Activated CD4-positive, alpha-beta T cell treated with anti-CD3 and anti-CD28 coated beads, Interleukin-10, Interleukin-2, amounts not matched to agents 100 ng/mL and 50 ng/mL, durations not matched to agents 16 hours and 8 hours (primary cell): ENCODE measurements at regions not wholly inside any gene's neighbourhood (a gene's known extent, or its start where the extent isn't known, plus 50 kb on each side); places are given as distances from the start of the nearest gene placed in this dataset.

Experiments used
- DNase-seq: peaks from one replicate; pipeline ENCODE4 v3.0.0-alpha.2; 2020

DNA sequence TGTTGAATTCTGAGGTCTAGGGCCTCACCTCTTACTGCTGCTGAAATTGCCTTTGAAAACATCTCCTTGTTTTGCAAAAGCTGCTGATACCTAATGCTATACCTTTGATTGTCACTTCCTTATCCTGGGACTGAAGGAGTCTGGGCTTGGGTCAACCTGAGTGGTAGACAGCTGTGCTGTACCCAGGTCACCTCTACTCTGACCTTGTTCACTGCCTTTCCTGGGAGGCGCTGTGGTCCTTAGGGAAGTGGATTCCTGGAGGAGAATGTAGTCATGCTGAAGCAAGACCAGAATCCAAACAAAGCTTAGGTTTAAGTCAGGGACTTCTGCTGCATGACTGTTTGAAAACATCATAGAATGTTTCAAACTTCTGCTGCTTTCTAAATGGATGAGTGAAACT is 191.4 kb downstream of the SNAPC1 start:
- DNase-seq: no peak

DNA sequence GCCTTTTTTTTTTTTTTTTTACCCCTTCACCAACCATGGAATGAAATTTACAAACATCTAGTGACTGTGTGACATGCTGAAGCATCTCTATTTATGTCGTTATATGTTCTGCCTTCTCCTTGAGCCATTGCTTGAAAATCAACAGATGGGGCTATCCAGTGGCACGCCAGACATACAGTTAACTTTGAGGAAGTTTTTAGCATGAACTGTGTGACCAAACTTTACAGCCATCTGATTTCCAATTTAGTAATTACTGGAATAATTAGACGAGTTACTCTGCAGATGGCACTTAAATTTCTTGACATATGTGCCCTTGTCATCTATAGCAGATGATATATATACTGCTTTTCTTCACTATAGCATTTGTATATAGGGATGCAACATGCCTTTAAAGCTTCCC is 192.1 kb downstream of the SNAPC1 start:
- DNase-seq: no peak

DNA sequence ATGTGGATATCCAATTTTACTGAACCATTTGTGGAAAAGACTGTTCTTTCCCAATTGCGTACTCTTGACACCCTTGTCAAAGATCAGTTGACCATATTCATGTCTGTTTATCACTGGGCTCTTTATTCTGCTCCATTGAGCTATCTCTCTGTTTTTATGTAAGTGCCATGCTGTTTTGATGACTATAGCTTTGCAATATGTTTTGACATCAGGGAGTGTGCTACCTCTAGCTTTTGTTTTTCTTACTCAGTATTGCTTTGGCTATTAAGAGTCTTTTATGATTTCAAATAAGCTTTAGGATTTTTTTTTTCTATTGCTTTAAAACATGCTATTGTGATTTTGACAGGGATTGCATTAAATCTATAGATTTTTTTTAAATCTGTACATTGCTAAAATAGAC is 194.3 kb downstream of the SNAPC1 start:
- DNase-seq: no peak

DNA sequence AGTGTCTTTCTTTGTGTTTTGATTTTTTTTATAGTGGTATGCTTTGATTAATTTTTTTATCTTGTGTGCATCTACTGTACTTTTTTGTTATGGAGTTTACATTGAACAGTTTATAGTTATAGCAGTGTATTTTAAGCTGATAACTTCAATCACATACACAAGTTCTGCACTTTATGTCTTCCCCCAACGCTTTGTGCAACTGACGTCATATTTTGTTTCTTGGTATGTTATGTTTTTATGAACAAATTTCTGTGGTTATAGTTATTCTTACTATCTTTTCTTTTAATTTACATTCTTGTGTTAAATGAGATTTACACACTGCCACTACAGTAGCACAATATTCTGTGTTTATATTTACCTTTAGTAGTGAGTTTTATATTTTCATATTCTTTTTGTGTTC is 197.1 kb downstream of the SNAPC1 start:
- DNase-seq: no peak

DNA sequence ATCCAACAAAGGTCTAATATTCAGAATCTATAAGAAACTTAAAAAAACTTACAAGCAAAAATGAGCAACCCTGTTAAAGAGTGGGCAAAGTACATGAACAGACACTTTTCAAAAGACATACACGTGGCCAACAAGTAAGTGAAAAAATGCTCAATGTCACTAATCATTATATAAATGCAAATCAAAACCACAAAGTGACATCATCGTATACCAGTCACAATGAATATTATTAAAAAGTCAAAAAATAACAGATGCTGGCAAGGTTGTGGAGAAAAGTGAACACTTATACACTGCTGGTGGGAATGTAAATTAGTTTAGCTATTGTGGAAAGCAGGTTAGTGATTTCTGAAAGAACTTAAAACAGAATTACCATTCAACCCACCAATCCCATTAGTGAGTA is 199.1 kb downstream of the SNAPC1 start:
- no peak for DNase-seq

DNA sequence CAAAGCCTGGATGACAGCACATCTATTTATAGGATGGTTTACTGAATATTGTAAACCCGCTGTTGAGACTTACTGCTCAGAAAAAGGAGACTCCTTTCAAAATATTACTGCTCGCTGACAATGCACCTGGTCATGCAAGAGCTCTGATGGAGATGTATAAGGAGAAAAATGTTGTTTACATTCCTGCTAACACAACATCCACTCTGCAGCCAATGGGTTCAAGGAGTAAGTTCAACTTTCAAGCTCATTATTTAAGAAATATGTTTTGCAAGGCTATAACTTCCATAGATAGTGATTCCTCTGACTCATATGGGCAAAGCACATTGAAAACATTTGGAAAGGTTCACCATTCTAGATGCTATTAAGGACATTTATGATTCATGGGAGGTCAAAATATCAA is 201.7 kb downstream of the SNAPC1 start:
- DNase-seq: no peak

DNA sequence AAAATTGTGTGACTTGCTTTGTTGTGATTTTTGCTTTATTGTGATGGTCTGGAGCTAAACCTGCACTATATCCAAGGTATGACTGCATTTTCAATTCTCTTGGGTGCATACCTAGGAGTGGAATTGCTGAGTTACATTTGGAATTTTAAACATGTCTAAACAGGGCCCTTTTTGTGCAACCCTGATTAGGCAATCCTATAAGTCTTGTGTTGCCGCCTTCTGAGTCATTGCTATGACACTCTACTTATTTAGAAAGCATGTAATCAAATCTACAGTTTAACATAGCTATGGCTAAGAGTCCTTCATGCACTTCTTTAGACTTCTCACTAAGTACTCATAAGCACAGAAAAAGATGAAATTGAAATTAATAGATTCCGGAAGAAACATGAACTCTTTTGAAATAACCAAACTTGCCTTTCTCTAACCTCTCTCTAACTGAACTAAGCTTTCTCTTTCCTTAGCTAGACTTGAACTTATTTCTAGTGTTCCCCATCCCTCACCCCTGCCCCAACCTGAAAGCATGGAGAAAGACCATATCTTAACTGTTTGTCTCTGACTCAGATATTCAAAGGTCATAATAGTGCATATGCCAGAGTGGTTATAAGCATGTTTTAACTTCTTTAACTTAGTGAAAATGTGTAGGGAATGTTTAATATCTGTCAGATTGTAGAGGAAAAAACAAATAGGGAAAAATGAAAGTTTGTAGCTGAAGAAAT is 203.0 kb downstream of the SNAPC1 start:
- no peak for DNase-seq

DNA sequence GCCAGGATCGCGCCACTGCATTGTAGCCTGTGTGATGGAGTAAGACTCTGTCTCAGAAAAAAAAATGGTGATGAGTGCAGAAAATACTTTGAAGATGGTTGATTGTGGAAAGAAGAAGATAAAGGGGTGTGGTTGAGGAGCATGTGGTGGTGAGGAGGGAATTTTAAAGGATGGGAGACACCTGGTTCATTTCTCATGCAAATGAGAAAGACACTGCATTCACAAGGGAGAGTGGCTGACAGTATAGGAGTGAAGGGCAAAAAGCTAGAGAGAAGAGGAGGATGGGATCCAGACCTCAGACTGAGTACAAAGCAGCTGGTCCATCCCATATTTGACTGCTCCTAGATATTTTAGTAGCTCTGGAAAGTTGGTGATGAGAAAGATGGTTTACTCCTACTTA is 206.0 kb downstream of the SNAPC1 start:
- DNase-seq: no peak

DNA sequence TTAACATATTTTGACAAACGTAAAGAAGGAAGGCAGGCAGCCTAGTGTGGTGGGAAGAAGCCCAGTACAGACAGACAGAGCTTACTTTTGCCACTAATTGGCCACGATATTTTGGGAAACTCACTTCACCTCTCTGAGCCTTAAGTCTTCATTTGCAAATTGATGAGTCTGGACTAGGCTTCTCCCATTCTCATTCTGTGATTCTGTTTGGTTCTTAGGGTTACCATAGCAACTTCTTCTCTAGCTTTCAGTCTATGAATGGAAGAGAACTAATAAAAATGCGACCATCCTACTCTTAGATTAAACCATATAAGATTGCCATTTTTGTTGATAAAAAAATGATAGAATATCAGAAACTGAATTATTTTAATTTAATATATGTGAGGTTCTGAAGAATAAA is 210.5 kb downstream of the SNAPC1 start:
- no peak for DNase-seq

DNA sequence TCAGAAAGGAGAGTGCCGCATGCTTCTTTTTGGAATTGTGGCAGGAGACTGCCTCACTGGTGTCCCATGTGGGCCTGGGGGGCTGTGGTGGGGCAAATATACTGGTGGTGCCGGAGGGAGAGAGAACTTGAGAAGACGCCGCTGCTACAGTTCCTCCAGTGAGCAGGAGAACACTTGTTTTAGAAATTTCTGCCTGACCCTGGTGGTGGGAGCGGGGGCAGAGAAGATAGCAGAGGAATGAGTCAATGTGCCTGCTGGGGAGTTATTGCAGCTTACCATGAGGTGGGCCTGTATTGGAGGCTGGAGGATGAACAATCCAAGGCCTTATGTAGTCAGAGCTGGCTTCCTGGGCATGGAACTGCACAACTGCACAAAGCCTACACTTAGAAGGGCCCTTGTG is 211.8 kb downstream of the SNAPC1 start:
- DNase-seq: no peak

DNA sequence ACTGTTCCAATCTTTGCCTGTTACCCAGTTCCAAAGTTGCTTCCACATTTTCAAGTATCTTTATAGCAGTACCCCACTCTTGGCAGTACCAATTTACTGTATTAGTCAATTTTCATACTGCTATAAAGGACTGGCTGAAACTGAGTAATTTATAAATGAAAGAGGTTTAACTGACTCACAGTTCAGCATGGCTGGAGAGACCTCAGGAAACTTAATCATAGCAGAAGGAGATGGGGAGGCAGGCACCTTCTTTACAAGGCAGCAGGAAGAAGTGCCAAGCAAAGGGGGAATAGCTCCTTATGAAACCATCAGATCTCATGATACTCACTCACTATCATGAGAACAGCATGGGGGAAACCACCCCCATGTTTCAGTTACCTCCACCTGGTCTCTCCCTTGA is 215.0 kb downstream of the SNAPC1 start:
- no peak for DNase-seq

DNA sequence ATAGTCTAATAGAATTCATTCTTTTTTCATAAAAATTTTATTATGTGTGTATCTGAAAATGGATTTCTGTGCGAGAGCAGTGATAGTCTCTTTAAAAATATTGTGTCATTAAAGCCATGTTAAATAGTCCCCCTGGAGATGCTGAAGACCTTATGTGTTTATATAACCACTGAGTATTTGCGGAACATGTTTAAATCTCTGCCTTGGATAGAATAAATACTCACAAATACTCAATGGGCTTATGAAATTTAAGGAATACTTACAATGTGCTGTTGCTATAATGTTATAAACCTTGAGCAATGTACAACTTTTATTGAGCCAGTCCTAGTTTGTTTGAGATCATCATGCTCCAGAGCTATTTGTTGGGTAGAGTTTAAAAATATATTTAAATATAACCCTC is 226.0 kb downstream of the SNAPC1 start:
- DNase-seq: no peak

DNA sequence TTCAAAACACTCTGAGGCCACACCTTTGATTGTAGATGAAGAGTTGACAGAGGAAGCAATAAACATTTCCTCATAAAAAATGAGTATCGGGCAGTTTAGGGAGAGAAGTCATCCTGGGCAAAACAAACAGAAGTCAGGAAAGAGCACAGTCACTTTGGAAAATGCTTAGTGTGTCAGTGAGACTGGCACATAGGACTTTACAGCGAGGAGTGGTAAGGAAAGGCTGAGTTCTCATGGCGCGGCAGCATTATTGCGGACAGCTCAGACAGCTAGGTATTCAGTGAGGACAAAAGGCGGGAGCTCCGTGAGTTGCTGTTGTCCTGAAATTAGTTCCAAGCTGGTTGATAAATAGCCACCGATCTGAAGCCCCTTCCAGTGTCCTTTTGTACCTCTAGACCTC is 229.9 kb downstream of the SNAPC1 start:
- DNase-seq: no peak

DNA sequence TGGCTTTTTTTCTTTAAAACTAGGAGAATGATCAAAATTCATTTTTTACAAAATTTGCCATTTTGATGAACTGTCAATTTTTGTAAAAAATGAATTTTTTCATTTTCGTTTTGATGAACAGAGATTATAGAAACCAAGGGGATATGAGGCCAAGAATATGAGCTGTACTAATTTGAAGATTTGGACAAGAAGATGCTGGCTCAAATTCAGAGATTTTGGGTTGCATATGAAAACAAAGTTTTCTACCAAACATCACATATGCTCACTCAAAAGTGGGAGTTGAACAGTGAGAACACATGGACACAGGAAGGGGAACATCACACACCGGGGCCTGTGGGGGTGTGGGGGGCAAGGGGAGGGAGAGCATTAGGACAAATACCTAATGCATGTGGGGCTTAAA is 230.7 kb downstream of the SNAPC1 start:
- no peak for DNase-seq

DNA sequence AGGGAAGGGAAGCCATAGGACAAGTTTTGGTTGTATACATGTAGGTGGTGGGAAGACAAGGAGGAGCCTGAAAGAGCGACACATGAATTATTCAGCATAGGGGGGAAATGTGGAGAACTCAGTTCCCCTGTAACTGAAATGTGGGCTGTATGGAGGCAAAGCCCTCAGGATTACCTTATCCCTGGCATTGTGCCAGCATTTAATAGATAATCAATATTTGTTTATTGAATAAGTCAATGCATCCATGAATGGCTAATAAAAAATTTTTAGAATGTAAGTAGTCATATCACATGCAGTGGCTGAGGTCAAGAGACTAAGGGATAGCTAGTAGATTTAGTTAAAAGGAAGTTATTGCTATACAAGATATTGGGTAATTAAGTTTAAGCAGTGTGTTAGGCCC is 232.4 kb downstream of the SNAPC1 start:
- no peak for DNase-seq

DNA sequence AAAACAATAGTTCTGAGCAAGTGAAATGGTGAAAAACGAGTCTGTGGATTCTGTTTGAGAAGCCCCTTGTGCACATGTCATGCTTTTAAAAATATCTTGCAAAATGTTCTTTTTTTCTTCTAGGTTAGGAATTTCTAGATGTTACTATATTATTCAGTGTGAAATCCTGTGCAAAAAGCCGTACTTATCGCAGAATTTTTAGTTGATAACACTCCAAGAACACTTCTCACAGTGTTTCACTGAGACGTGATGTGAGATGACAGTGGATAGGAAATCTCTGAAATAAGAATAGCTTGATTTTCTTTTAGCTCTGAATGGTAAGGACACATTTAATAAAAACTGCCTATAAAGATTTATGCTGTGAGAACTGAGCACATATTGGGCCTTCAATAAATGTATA is 234.5 kb downstream of the SNAPC1 start:
- DNase-seq: no peak

DNA sequence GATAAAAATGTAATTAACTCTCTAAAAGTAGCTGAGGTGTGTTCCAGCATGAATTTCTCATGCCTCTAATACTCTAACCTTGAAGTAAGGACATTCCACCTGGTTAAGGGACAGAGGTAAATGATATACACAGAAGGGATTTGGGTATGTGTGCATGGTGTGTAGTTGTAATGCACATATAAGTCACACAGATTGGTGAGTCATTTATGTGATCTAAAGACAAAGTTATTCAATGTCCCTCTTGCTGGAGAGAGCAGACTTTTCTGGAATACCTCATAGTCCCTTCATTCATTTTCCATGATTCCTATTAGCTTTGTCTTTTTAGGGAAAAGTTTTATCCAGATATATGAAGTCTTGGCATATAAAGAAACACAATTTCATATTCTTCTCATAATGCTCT is 234.9 kb downstream of the SNAPC1 start:
- DNase-seq: no peak

DNA sequence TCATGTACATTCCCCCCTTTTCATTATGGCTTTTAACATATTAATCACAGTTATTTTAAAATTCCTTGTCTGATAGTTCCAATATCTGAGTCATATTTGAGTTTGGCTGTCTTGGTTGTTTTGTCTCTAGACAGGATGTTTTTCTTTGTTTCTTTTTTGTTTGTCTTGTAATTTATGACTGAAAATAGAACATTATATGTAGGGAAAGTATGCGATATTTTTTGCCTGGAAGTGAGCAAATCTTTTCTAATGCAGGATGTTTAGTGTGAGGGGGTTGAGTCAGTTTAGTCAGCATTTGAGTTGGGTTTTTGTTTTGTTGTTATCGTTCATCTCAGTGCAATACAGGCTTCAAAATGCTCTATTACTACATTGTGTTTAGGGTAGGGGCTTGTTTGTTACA is 239.7 kb downstream of the SNAPC1 start:
- no peak for DNase-seq

DNA sequence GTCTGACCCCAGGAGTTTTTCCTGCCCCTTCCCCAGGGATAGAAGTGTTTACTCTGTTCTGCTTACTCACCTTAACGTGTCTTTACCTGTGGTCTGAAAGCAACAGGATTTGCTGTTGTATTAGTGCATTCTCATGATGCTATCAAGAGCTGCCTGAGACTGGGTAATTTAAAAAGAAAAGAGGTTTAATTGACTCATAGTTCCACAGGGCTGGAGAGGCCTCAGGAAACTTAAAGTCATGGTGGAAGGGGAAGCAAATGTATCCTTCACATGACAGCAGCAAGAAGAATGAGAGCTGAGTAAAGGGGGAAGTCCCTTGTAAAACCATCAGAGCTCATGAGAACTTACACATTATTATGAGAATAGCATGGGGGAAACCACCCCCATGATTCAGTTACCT is 240.4 kb downstream of the SNAPC1 start:
- peak; percentile 4 for DNase-seq

DNA sequence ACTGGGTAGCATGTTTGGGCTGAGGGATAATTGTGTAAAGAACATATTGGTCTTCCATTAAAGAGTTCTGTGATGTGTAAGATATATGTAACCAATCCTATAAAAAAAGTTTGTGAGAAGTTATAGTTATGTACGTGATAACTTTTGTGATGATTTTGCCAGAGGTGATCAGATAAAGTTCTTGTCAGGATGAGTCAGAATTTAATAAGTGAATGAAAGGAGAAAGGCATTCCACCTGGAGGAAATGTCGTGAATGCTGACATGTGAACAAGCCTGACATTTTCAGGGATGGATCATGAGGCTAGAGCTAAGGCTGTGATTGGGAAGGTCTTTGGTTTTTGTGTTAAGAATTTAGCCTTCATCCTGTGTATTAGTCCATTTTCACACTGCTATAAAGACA is 241.5 kb downstream of the SNAPC1 start:
- no peak for DNase-seq

DNA sequence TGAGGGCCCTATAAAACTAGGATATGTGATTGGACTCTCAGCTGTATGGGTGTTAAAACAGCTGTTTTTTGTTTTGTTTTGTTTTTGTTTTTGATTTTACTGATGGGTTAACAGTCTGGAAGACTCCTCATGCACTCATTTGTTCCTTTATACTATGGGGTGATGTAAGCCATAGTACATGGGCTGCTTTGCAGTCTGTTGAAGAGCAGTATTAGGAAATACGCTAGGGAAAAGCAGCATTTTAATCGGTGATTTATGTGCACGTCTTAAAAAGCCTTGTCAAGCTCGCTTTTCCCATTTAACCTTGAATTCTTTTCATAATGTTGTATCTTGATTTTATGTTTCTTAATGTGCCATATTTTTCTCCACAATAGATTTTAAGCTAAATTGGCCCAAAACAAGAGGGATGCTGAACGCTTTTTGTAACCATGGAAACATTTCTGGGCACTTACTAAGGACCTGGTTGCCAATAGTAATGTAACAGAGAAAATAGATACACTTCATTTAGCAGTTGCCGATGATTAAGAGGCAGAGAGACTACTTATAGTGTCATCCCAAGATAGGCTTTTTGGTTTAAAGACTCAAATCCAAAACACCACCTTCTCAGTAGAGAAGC is 244.0 kb downstream of the SNAPC1 start:
- DNase-seq: no peak

DNA sequence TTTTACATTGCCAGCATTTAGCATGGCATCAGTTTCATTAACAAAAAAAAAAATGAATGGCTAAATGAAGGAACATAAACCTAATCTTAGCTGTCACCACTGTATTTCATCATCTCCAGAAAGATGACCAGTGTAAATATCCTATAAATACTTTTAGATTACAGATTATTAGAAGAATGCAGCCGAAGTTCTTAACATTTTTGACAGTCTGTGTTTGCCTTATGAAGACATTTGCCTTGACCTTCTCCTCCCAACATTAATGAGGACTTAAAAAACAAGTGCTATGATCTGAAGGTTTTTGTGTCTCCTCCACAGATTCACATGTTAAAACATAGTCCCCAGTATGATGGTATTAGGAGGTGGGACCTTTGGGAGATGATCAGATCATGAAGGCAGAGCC is 253.0 kb downstream of the SNAPC1 start:
- no peak for DNase-seq

DNA sequence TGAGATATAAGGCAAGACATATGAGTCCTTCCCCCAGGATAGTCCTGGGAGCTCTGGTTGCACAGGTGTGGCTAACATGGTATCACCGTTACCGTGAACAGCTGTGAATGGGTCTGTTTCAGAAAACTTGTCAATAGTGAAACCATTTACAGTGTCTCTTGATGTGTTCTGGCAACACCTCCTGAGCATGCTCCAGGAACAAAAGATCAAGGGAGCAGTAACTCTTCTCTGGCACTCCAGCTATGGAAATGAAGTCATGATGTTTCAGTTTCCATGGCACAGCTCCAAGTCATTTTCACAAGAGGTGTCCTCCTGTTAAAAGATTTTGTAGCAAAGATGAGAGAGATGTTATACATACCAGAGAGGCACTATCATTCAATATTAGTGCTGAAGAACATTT is 253.7 kb downstream of the SNAPC1 start:
- no peak for DNase-seq

DNA sequence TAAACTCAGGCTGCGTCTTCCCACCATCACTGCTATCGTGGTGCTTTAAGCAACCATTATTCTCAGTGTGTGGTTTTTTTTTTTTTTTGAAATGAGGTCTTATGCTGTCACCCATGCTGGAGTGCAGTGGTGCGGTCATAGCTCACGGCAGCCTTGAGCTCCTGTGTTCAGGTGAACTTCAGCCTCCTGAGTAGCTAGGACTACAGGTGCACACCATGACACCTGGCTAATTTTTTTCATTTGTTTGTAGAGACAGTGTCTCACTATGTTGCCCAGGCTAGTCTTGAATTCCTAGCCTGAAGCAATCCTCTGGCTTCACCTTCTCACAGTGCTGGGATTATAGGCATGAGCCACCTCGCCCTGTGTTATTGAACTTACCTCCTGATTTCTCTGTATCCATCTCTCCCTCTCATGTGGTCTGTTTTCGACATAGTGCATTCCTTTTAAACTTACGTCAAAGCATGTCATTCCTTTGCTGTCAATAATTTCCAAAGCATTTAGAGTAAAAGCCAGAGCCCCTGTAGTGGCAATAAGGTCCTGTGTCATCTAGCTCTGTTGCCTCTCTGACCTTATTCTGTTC is 255.5 kb downstream of the SNAPC1 start:
- no peak for DNase-seq

DNA sequence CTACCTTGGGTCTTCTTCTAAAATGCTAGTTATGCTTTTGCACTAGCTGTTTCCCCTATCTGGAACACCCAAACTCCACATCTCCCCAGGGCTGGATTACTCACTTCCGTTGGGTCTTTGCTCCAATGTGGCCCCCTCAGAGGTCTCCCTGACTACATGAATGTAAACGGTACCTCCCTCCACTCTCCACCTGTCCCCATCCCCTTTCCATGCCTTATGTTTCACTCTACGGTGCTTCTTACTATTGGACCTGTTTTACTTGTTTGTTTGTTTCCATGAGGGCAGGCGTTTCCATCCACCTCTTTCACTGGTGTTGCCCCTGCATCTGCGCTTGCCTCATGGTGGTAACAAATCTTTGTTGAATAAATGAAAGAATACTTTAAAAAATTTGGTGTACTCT is 256.4 kb downstream of the SNAPC1 start:
- DNase-seq: no peak
